Astrocyte of the cerebellum (primary cell): ENCODE measurements at regions not wholly inside any gene's neighbourhood (a gene's known extent, or its start where the extent isn't known, plus 50 kb on each side); places are given as distances from the start of the nearest gene placed in this dataset.

Source experiments
- DNase-seq: peaks from one replicate; pipeline ENCODE4 v3.0.0-alpha.2; 2011; ENCODE audit warnings: low read depth
- H3K4me3 ChIP-seq: 2 replicates; pipeline ENCODE4 v1.5.1; 2011; ENCODE audit warnings: mild to moderate bottlenecking, low read depth, low read length, moderate library complexity
- in situ Hi-C: cut with HindIII; loops from 2 replicates; pipeline ENCODE4 v1.10.0; 2017; ENCODE audit warnings: low sequenced_read_pairs
- TF ChIP-seq, protein P1 (sequence below): IDR thresholded peaks from 2 replicates; pipeline ENCODE4 v1.5.1; 2012; ENCODE audit warnings: low read length, low read depth, moderate library complexity, mild to moderate bottlenecking; ENCODE audit errors: missing control alignments

DNA sequence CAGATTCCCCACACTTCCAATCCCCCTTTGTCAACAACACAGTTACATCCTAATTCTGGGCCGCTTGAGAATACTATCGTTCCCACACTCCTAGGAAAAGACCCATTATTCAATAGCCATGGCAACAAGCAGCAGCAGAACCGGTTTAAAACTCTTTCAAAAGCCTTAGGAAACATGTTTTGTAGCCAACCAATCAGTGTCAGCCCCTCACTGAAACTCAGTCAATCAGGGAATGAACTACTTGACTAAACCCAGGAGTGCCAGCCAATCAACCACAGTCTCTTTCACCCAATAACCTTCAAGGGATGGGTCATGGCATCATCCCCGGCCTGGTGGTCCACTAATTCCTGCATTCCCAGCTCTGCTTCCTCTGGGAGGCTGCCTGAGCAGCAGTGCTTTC, 204.8 kb upstream of the HS6ST1 start:
- no peak overlapping the region for H3K4me3 ChIP-seq
- in situ Hi-C loops: no loop called here
- DNase-seq: no peak
- TF ChIP-seq, protein P1, sequence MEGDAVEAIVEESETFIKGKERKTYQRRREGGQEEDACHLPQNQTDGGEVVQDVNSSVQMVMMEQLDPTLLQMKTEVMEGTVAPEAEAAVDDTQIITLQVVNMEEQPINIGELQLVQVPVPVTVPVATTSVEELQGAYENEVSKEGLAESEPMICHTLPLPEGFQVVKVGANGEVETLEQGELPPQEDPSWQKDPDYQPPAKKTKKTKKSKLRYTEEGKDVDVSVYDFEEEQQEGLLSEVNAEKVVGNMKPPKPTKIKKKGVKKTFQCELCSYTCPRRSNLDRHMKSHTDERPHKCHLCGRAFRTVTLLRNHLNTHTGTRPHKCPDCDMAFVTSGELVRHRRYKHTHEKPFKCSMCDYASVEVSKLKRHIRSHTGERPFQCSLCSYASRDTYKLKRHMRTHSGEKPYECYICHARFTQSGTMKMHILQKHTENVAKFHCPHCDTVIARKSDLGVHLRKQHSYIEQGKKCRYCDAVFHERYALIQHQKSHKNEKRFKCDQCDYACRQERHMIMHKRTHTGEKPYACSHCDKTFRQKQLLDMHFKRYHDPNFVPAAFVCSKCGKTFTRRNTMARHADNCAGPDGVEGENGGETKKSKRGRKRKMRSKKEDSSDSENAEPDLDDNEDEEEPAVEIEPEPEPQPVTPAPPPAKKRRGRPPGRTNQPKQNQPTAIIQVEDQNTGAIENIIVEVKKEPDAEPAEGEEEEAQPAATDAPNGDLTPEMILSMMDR: no peak

DNA sequence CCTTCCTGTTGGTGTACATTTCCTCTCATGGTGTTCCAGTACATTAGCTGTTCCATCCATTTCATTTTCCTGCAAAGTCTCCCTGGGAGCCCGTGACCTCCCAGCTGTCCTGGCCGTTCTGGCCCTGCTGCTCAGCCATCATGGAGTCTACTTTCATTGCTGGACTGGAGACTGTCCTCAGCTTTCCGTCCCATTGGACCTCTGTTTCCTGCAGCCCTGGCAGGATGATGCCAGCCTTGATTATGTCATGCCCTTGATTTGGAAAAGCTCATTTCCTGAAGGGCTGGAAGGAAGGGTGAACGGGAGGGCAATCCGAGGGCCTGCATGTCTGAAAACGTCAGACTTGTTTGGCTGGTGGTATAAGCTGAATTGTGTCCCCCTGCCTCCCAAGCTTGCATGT, 205.5 kb upstream of the HS6ST1 start:
- TF ChIP-seq, protein P1: no peak
- in situ Hi-C loops: no loop called here
- no peak overlapping the region for H3K4me3 ChIP-seq
- no peak for DNase-seq

DNA sequence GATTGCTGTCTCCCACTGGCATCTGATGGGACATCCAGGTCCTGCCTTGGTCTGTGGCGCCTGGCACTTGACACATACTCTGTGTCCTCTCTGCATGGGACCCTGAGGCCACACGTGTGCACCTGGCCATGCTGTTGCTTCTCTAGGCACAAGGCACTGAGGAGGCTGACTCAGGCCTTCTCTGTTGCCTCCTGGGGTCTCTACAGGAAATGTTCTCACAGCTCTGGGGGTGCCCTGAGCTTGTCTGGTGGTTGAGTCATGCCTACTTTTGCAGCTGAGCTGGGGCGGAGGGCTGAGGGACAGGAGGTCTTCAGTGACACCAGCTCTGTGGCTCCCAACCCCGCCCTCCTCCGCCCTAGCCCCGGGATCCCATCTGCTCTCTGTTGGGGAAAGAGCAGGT, 207.0 kb upstream of the HS6ST1 start:
- in situ Hi-C loops: no loop called here
- TF ChIP-seq, protein P1: no peak
- no peak overlapping the region for H3K4me3 ChIP-seq
- no peak for DNase-seq

DNA sequence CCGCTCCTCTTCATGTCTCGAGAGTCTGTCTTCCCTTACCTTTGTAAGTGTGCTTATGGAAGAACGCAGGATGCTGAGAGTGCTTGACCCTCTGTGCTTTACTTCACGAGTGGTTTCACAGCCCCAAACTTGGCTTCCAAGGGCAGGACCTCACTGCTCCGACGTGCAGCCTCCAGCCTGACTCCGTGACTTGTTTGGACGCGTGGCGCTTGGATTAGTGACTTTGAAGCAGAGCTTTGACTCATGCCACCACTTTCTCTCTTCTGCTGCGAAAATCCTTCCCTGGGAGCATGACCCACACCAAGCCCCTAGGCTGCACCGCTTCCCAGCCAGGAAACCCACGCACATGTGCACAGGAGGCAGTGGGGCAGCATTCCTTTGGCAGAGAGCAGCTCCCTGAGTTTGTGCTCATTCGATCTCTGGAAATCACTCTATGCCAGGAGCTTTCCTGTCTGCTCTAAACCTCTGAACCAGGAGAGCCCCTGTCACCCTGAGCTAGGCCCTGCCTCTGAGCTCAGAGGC, 207.8 kb upstream of the HS6ST1 start:
- H3K4me3 ChIP-seq: no peak overlapping the region
- no peak for DNase-seq
- in situ Hi-C loops: no loop called here
- TF ChIP-seq, protein P1: no peak

DNA sequence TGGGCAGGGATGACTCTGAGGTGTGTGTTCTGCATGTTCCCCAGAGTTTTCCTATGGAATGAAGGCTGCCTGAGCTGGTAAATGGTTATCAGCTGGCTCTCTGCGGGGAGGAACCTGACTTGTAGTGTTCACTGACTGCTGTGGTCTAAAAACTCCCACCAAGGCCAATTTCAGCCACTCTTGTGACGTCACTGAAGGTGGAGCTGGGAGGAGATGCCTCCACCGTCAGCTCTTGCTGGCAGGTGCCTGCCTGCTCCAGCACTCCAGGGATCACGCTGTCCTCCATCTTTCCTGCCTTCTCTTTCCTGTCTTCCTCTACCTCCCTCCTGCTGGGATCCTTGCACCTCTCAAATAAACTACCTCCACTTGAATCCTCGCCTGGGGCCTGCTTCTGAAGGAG, 209.5 kb upstream of the HS6ST1 start:
- no peak for DNase-seq
- no peak overlapping the region for H3K4me3 ChIP-seq
- in situ Hi-C loops: no loop called here
- TF ChIP-seq, protein P1: no peak

DNA sequence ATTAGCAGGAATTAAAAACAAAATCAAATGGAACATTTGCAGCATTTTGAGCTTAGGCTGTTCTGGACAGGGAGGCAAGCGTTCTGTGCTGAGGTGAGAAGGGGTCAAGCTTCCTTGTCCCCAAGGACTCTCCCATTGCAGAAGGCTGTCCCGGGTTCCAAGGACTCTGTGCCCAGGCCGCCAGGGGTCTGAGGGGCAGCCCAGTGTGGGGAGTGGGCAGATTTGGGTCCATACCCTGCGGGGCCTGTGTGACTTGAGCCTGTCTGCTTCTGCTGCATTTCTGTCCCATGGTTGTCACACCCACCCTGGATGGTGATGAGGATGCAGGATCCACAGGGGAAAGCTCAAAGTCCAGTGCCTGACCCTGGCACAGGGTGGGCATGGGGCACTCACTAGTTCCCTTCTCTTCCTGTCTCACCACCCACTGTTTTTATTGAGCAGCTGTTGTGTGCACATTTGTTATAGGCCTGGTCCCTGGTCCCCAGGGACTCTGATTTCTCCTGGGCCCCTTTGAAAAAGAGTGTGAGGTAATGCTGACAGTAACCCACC, 211.4 kb upstream of the HS6ST1 start:
- no peak for DNase-seq
- no peak overlapping the region for H3K4me3 ChIP-seq
- TF ChIP-seq, protein P1: no peak
- in situ Hi-C loops: no loop called here

DNA sequence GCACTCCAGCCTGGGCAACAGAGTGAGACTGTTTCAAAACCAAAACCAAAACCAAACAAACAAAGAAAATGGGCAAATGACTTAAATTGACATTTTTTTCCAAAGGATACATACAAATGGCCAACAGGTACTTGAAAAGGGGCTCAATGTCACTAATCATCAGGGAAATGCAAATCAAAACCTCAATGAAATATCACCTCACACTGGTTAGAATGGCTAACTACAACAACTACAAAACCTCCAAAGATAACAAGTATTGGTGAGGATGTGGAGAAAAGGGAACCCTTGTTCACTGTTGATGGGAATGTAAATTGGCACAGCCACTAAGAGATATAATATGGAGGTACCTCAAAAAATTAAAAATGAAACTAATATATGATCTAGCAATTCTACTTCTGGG, 213.2 kb upstream of the HS6ST1 start:
- in situ Hi-C loops: no loop called here
- TF ChIP-seq, protein P1: no peak
- DNase-seq: no peak
- H3K4me3 ChIP-seq: no peak overlapping the region
